Osteoblast (primary cell): ENCODE measurements at regions not wholly inside any gene's neighbourhood (a gene's known extent, or its start where the extent isn't known, plus 50 kb on each side); places are given as distances from the start of the nearest gene placed in this dataset.

Experiments
- DNase-seq: peaks from one replicate; pipeline ENCODE4 v3.0.0; 2011; ENCODE audit warnings: low spot score, mixed read lengths; ENCODE audit not compliant: insufficient read length; ENCODE audit errors: missing footprints
- H2AFZ ChIP-seq: 2 replicates; pipeline ENCODE4 v1.6.0; 2011; ENCODE audit warnings: mild to moderate bottlenecking, low read length
- H3K27ac ChIP-seq: 2 replicates; pipeline ENCODE4 v1.5.1; 2011; ENCODE audit warnings: mild to moderate bottlenecking, low read depth, low read length, moderate library complexity
- H3K27me3 ChIP-seq: 2 replicates; pipeline ENCODE4 v1.6.0; 2012; ENCODE audit warnings: mild to moderate bottlenecking, control low read depth, inconsistent platforms, low read length, moderate library complexity; ENCODE audit not compliant: insufficient read depth
- H3K36me3 ChIP-seq: 2 replicates; pipeline ENCODE4 v1.5.1; 2011; ENCODE audit warnings: mild to moderate bottlenecking, low read length, control low read depth, moderate library complexity; ENCODE audit not compliant: insufficient read depth
- H3K4me1 ChIP-seq: 2 replicates; pipeline ENCODE4 v1.5.1; 2011; ENCODE audit warnings: mild to moderate bottlenecking, low read length, control low read depth, moderate library complexity; ENCODE audit not compliant: insufficient read depth
- H3K4me2 ChIP-seq: 2 replicates; pipeline ENCODE4 v1.6.0; 2011; ENCODE audit warnings: mild to moderate bottlenecking, low read length; ENCODE audit not compliant: insufficient read depth
- H3K4me3 ChIP-seq: fragments of 200-600 bp; sonication (generic); 3 replicates; pipeline ENCODE4 v1.5.1; 2012; ENCODE audit warnings: mild to moderate bottlenecking, low read length, inconsistent platforms; ENCODE audit not compliant: insufficient read depth
- H3K79me2 ChIP-seq: 2 replicates; pipeline ENCODE4 v1.6.0; 2012; ENCODE audit warnings: mild to moderate bottlenecking, low read length, control low read depth, inconsistent platforms; ENCODE audit not compliant: insufficient read depth
- H3K9me3 ChIP-seq: 2 replicates; pipeline ENCODE4 v1.5.1; 2011; ENCODE audit warnings: low read depth, low read length, control low read depth
- H4K20me1 ChIP-seq: 2 replicates; pipeline ENCODE4 v1.6.0; 2012; ENCODE audit warnings: mild to moderate bottlenecking, low read length, control low read depth; ENCODE audit not compliant: insufficient read depth
- TF ChIP-seq, protein P1 (sequence below): IDR thresholded peaks from 2 replicates; pipeline ENCODE4 v1.5.1; 2011; ENCODE audit warnings: mild to moderate bottlenecking, low read depth, low read length, moderate library complexity; ENCODE audit errors: extremely low read depth

DNA sequence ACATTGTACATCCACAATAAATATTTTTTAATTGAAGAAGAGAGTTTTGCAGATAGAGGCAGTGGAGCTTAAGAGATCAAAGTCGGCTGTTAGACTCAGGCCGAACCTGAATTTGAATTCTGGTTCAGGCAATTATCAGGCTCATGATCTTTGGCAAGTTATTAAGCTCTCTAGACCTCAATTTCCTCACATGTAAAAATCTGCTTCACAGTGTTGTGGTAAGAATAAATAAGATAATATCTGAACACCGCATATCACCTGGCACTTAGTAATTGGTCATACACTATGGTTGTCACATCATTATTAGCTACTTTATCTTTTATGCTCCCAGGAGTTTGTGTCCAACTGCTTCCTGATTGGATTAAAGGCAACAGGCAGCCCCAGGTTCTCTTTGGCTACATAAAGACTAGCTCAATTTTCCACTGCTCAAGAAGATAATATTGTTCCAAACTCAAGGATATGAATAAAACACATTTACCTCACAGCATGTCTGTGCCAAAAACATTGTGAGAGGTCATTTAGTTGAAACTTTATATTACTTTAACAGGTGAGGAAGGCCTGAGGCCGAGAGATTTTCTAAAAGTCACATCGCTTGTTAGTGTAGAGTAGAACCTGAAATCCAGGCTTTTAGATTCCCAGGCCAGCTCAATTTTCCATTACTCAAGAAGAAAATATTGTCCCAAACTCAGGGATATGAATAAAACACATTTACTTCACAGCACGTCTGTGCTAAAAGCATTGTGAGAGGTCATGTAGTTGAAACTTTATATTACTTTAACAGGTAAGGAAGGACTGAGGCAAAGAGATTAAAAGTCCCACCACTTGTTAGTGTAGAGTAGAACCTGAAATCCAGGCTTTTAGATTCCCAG lies 289.2 kb upstream of the PTGER4 start:
- Histone ChIP-seq H3K79me2 (no peaks in the 10 kb centered on the region), H4K20me1 (no peaks in the 10 kb centered on the region), H3K27me3 (no peaks in the 10 kb centered on the region), H3K4me3 (no peak overlapping the region), H2AFZ (no peak overlapping the region), H3K36me3 (no peaks in the 10 kb centered on the region), H3K9me3 (no peaks in the 10 kb centered on the region), H3K4me1 (no peaks in the 10 kb centered on the region), H3K27ac (no peak overlapping the region), H3K4me2 (no peak overlapping the region)
- DNase-seq, result no peak
- TF ChIP-seq, protein P1, sequence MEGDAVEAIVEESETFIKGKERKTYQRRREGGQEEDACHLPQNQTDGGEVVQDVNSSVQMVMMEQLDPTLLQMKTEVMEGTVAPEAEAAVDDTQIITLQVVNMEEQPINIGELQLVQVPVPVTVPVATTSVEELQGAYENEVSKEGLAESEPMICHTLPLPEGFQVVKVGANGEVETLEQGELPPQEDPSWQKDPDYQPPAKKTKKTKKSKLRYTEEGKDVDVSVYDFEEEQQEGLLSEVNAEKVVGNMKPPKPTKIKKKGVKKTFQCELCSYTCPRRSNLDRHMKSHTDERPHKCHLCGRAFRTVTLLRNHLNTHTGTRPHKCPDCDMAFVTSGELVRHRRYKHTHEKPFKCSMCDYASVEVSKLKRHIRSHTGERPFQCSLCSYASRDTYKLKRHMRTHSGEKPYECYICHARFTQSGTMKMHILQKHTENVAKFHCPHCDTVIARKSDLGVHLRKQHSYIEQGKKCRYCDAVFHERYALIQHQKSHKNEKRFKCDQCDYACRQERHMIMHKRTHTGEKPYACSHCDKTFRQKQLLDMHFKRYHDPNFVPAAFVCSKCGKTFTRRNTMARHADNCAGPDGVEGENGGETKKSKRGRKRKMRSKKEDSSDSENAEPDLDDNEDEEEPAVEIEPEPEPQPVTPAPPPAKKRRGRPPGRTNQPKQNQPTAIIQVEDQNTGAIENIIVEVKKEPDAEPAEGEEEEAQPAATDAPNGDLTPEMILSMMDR, result no peak

DNA sequence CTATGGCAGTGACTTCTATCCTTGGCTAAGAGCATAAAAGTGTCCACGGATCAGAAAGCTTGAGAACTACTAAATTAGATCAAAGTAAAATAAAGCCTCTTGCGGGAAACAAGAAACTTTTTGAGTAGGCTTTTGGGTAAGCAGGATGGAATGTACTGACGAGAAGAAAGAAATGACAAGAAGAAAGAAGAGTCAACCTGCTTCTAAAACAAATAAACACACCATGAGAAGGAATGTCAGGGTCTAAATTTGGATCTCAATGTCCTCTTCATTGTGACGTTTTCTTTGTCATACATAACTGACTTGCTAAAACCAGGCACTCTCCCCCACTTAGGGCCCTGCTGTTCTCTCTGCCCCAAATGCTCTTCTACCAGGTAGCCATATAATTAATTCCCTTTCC lies 290.1 kb upstream of the PTGER4 start:
- Histone ChIP-seq H3K4me2 (no peak overlapping the region), H3K79me2 (no peaks in the 10 kb centered on the region), H3K4me3 (no peak overlapping the region), H4K20me1 (no peaks in the 10 kb centered on the region), H3K36me3 (no peaks in the 10 kb centered on the region), H2AFZ (no peak overlapping the region), H3K27ac (no peak overlapping the region), H3K4me1 (no peaks in the 10 kb centered on the region), H3K27me3 (no peaks in the 10 kb centered on the region), H3K9me3 (no peaks in the 10 kb centered on the region)
- no peak for DNase-seq
- TF ChIP-seq, protein P1, result no peak

DNA sequence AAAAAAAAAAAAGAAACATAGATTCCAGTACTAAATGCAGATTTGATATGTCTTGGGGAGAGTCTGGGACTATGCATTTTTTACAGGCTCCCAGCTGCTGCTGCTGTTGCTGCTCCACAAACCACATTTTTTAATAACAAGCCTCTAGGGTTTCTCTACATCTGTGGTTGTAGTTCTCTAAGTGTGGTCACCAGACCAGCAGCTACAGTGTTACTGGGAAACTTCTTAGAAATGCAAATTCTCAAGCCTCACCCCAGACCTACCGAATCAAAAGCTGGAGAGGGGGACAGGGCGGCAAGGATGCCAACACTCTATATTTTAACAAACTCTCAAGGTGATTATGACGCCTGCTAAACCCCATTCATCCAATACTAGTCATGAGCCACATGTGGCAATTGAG lies 293.4 kb upstream of the PTGER4 start:
- no peak for DNase-seq
- H3K4me1 ChIP-seq, result peaks cover 22% of the 10 kb centered on the region
- no peak overlapping the region for H2AFZ ChIP-seq
- H3K27me3 ChIP-seq, result no peaks in the 10 kb centered on the region
- no peaks in the 10 kb centered on the region for H3K9me3 ChIP-seq
- no peaks in the 10 kb centered on the region for H4K20me1 ChIP-seq
- no peak overlapping the region for H3K27ac ChIP-seq
- TF ChIP-seq, protein P1, result no peak
- no peak overlapping the region for H3K4me2 ChIP-seq
- no peaks in the 10 kb centered on the region for H3K36me3 ChIP-seq
- no peak overlapping the region for H3K4me3 ChIP-seq
- no peaks in the 10 kb centered on the region for H3K79me2 ChIP-seq

DNA sequence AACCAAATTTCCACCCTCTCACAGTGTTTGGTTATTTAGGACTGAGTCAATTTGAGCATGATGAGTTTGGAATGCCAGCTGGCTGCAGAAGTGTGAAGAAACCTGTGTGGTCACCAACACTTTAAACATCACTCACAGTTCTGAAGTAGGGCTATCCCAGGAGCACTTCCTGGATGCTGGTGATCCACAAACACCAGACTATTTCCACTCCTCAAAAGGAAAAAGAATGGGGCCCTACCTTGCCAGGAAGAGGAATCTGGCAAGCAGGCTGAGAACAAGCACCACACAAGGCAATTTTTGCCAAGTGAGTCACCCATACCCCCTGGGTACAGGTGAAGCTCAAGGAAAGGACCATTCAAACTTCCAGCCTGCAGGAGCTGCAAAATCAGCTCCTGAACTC lies 294.2 kb upstream of the PTGER4 start:
- no peak for DNase-seq
- Histone ChIP-seq H3K9me3 (no peaks in the 10 kb centered on the region), H3K36me3 (no peaks in the 10 kb centered on the region), H3K4me3 (no peak overlapping the region), H3K4me2 (no peak overlapping the region), H2AFZ (no peak overlapping the region), H4K20me1 (no peaks in the 10 kb centered on the region), H3K79me2 (no peaks in the 10 kb centered on the region), H3K27me3 (no peaks in the 10 kb centered on the region), H3K27ac (no peak overlapping the region), H3K4me1 (peaks cover 23% of the 10 kb centered on the region)
- TF ChIP-seq, protein P1, result no peak
